H1 (cell line): ENCODE measurements at regions not wholly inside any gene's neighbourhood (a gene's known extent, or its start where the extent isn't known, plus 50 kb on each side); places are given as distances from the start of the nearest gene placed in this dataset.

Experiments
- CTCF ChIA-PET: fragments of 300-600 bp; sonication (Branson Sonifier 250); formaldehyde crosslinking; loops from one replicate; lab custom pipeline; 2021; ENCODE audit not compliant: partially characterized antibody; lab: Charles Lee
- POLR2A ChIA-PET: fragments of 300-600 bp; sonication (Branson Sonifier 250); formaldehyde crosslinking; loops from one replicate; lab custom pipeline; 2021; ENCODE audit warnings: inconsistent platforms; ENCODE audit not compliant: partially characterized antibody; lab: Charles Lee
- DNase-seq, 2 experiments: peaks; one replicate each; pipeline versions ENCODE4 v3.0.0 to v3.0.0-alpha.2; 2010 to 2022; ENCODE audit warnings: low spot score in 2 of 2, low read depth in 1 of 2, mixed read lengths in 1 of 2
- FAIRE-seq: peaks from 2 replicates; lab custom pipeline; 2011; peaks lifted over from hg19 to GRCh38; lab: Jason Lieb, UNC
- H2AFZ ChIP-seq: 2 replicates; pipeline ENCODE4 v1.8.1; 2012; ENCODE audit warnings: low read length, inconsistent platforms
- H2AK5ac ChIP-seq: 2 replicates; pipeline ENCODE4 v1.6.1; 2013; ENCODE audit warnings: low read depth, low read length
- H2BK120ac ChIP-seq: replicated peaks from 2 replicates; pipeline ENCODE3; 2013; ENCODE audit warnings: low read depth, low read length, inconsistent platforms
- H2BK12ac ChIP-seq: 2 replicates; pipeline ENCODE4 v1.6.1; 2013; ENCODE audit warnings: low read depth, low read length
- H2BK15ac ChIP-seq: 2 replicates; pipeline ENCODE4 v1.6.1; 2013; ENCODE audit warnings: low read length
- H2BK20ac ChIP-seq: 2 replicates; pipeline ENCODE4 v1.6.1; 2013; ENCODE audit warnings: low read length
- H2BK5ac ChIP-seq: 2 replicates; pipeline ENCODE4 v1.6.1; 2013; ENCODE audit warnings: low read depth, low read length
- H3K14ac ChIP-seq: 2 replicates; pipeline ENCODE4 v1.6.1; 2013; ENCODE audit warnings: inconsistent platforms; ENCODE audit not compliant: insufficient read length
- H3K18ac ChIP-seq: 2 replicates; pipeline ENCODE4 v1.6.1; 2013; ENCODE audit warnings: low read length; ENCODE audit errors: extremely low read depth
- H3K23ac ChIP-seq: 2 replicates; pipeline ENCODE4 v1.6.1; 2013; ENCODE audit warnings: inconsistent platforms; ENCODE audit not compliant: insufficient read length
- H3K23me2 ChIP-seq: 2 replicates; pipeline ENCODE4 v1.6.1; 2013; ENCODE audit warnings: low read depth, low read length
- H3K27ac ChIP-seq: 2 replicates; pipeline ENCODE4 v1.6.1; 2011; ENCODE audit warnings: low read depth, low read length, inconsistent platforms
- H3K27me3 ChIP-seq, 4 experiments: replicated peaks in 1 of 4; 1 replicate in 1 of 4; 2 replicates in 3 of 4; pipeline versions ENCODE4 v1.6.1 to v1.8.1; 2011 to 2013; ENCODE audit warnings: low read length in 3 of 4, mild to moderate bottlenecking in 3 of 4, inconsistent platforms in 2 of 4, mixed read lengths in 2 of 4, moderate library complexity in 1 of 4; ENCODE audit not compliant: control insufficient read depth in 3 of 4, insufficient read depth in 3 of 4; ENCODE audit errors: extremely low read depth in 1 of 4
- H3K36me3 ChIP-seq, 4 experiments: 2 replicates each; pipeline versions ENCODE4 v1.6.1 to v1.8.1; 2011 to 2013; ENCODE audit warnings: mild to moderate bottlenecking in 4 of 4, low read length in 3 of 4, moderate library complexity in 2 of 4, control low read depth in 1 of 4, inconsistent platforms in 1 of 4; ENCODE audit not compliant: insufficient read depth in 4 of 4, control insufficient read depth in 2 of 4
- H3K4ac ChIP-seq: replicated peaks from 2 replicates; pipeline ENCODE3; 2013; ENCODE audit warnings: low read length, low read depth, mixed read lengths, inconsistent platforms; ENCODE audit not compliant: insufficient read length
- H3K4me1 ChIP-seq, 4 experiments: replicated peaks in 1 of 4; 1 replicate in 1 of 4; 2 replicates in 3 of 4; pipeline versions ENCODE4 v1.6.1 to v1.8.1; 2011 to 2013; ENCODE audit warnings: low read length in 3 of 4, inconsistent platforms in 2 of 4, mixed read lengths in 1 of 4; ENCODE audit not compliant: insufficient read depth in 4 of 4, control insufficient read depth in 3 of 4
- H3K4me2 ChIP-seq, 2 experiments: 2 replicates each; pipeline versions ENCODE4 v1.6.1 to v1.8.1; 2011 to 2013; ENCODE audit warnings: low read depth in 2 of 2, low read length in 2 of 2, control low read depth in 1 of 2, inconsistent platforms in 1 of 2, mild to moderate bottlenecking in 1 of 2; ENCODE audit not compliant: insufficient read depth in 1 of 2
- H3K4me3 ChIP-seq, 4 experiments: fragments of 200-600, 300-600 bp in 1 of 4; sonication (generic), shearing (Covaris generic), sonication (Bioruptor Twin) in 1 of 4; 2 replicates each; pipeline versions ENCODE4 v1.5.1 to v1.8.1; 2011 to 2016; ENCODE audit warnings: low read length in 4 of 4, low read depth in 3 of 4, control low read depth in 2 of 4, inconsistent platforms in 2 of 4, mild to moderate bottlenecking in 2 of 4, mixed read lengths in 1 of 4, moderate library complexity in 1 of 4; ENCODE audit not compliant: insufficient read depth in 2 of 4; ENCODE audit errors: extremely low read depth in 1 of 4
- H3K56ac ChIP-seq: replicated peaks from 2 replicates; pipeline ENCODE3; 2013; ENCODE audit warnings: low read depth, mild to moderate bottlenecking, mixed read lengths, low read length, inconsistent platforms; ENCODE audit not compliant: insufficient read length
- H3K79me1 ChIP-seq: 2 replicates; pipeline ENCODE4 v1.6.1; 2013; ENCODE audit warnings: low read depth, low read length, control low read depth
- H3K79me2 ChIP-seq, 2 experiments: 2 replicates each; pipeline versions ENCODE4 v1.6.1 to v1.8.1; 2012 to 2013; ENCODE audit warnings: low read length in 2 of 2, mild to moderate bottlenecking in 2 of 2, inconsistent platforms in 1 of 2; ENCODE audit not compliant: insufficient read depth in 2 of 2, control insufficient read depth in 1 of 2
- H3K9ac ChIP-seq, 4 experiments: replicated peaks in 1 of 4; 1 replicate in 1 of 4; 2 replicates in 3 of 4; pipeline versions ENCODE4 v1.6.1 to v1.8.1; 2011 to 2013; ENCODE audit warnings: low read depth in 3 of 4, low read length in 3 of 4, control low read depth in 2 of 4, mild to moderate bottlenecking in 2 of 4, moderate library complexity in 2 of 4, inconsistent platforms in 1 of 4; ENCODE audit errors: extremely low read depth in 1 of 4
- H3K9me3 ChIP-seq, 2 experiments: 2 replicates each; pipeline versions ENCODE4 v1.6.1 to v1.8.1; 2012 to 2013; ENCODE audit warnings: mild to moderate bottlenecking in 2 of 2, moderate library complexity in 2 of 2, control low read depth in 1 of 2, inconsistent platforms in 1 of 2, low read depth in 1 of 2, low read length in 1 of 2, mixed read lengths in 1 of 2; ENCODE audit not compliant: insufficient read depth in 2 of 2
- H4K20me1 ChIP-seq, 2 experiments: replicated peaks in 1 of 2; 2 replicates each; pipeline versions ENCODE3 to v1.8.1; 2011 to 2013; ENCODE audit warnings: inconsistent platforms in 2 of 2, low read length in 2 of 2, mild to moderate bottlenecking in 1 of 2; ENCODE audit not compliant: insufficient read depth in 2 of 2, control insufficient read depth in 1 of 2
- H4K5ac ChIP-seq: 2 replicates; pipeline ENCODE4 v1.6.1; 2013; ENCODE audit warnings: low read length, low read depth, mixed read lengths, inconsistent platforms; ENCODE audit not compliant: insufficient read length
- H4K8ac ChIP-seq: 2 replicates; pipeline ENCODE4 v1.8.0; 2013; ENCODE audit warnings: mild to moderate bottlenecking, moderate library complexity, low read length, inconsistent platforms; ENCODE audit not compliant: insufficient read depth; ENCODE audit errors: extremely low read depth
- H4K91ac ChIP-seq: replicated peaks from 2 replicates; pipeline ENCODE3; 2013; ENCODE audit warnings: low read length, mixed read lengths, inconsistent platforms; ENCODE audit not compliant: insufficient read length
- ASH2L ChIP-seq: fragments of 200-600, 300-600 bp; sonication (generic); IDR thresholded peaks from one replicate; pipeline ENCODE4 v1.7.1; 2017; ENCODE audit warnings: low read length
- CBX8 ChIP-seq: fragments of 300-800, 300-1000 bp; sonication (generic); IDR thresholded peaks from 2 replicates; pipeline ENCODE4 v1.7.1; 2016; ENCODE audit warnings: low read depth, low read length, borderline replicate concordance
- EZH2 ChIP-seq: fragments of 200-600 bp; sonication (generic); IDR thresholded peaks from 2 replicates; pipeline ENCODE4 v1.7.1; 2012; ENCODE audit warnings: low read depth, mild to moderate bottlenecking, moderate library complexity, low read length, inconsistent platforms; ENCODE audit not compliant: severe bottlenecking
- FOSL1 ChIP-seq: IDR thresholded peaks from 2 replicates; pipeline ENCODE4 v1.6.1; 2011; ENCODE audit warnings: mild to moderate bottlenecking, low read depth, low read length, moderate library complexity; ENCODE audit not compliant: insufficient read depth
- RNF2 ChIP-seq: fragments of 200-900, 300-1000 bp; sonication (generic); IDR thresholded peaks from 2 replicates; pipeline ENCODE4 v1.7.1; 2016; ENCODE audit warnings: borderline replicate concordance, low read depth, mild to moderate bottlenecking, antibody characterized with exemption, low read length; ENCODE audit not compliant: poor library complexity, severe bottlenecking; ENCODE audit errors: missing control alignments
- SIRT6 ChIP-seq: IDR thresholded peaks from one replicate; pipeline ENCODE4 v1.7.1; 2012; ENCODE audit warnings: low read length, inconsistent platforms
- SIX5 ChIP-seq: IDR thresholded peaks from 2 replicates; pipeline ENCODE4 v1.6.1; 2011; ENCODE audit warnings: mild to moderate bottlenecking, low read depth, low read length
- TAF7 ChIP-seq: optimal IDR thresholded peaks from 2 replicates; pipeline ENCODE3; 2011; ENCODE audit warnings: low read depth, mild to moderate bottlenecking, inconsistent platforms, low read length, moderate library complexity, borderline replicate concordance
- TEAD4 ChIP-seq: IDR thresholded peaks from 2 replicates; pipeline ENCODE4 v1.6.1; 2012; ENCODE audit warnings: low read depth, low read length, inconsistent platforms, mixed read lengths
- WGBS, 2 experiments: shearing (Covaris generic) in 1 of 2; methylation state at CpG; one replicate each; pipeline versions ENCODE4 v1.1.6 to v1.1.7; 2013 to 2015; ENCODE audit warnings: low lambda C conversion rate in 2 of 2, mixed read lengths in 2 of 2, inconsistent platforms in 1 of 2, low coverage in 1 of 2, missing lambda C conversion rate in 1 of 2; ENCODE audit not compliant: insufficient replicate concordance in 2 of 2, insufficient coverage in 1 of 2, insufficient read length in 1 of 2; ENCODE audit errors: extremely low coverage in 1 of 2, missing lambda C conversion rate in 1 of 2; 5-methylcytosine and 5-hydroxymethylcytosine counted together

DNA sequence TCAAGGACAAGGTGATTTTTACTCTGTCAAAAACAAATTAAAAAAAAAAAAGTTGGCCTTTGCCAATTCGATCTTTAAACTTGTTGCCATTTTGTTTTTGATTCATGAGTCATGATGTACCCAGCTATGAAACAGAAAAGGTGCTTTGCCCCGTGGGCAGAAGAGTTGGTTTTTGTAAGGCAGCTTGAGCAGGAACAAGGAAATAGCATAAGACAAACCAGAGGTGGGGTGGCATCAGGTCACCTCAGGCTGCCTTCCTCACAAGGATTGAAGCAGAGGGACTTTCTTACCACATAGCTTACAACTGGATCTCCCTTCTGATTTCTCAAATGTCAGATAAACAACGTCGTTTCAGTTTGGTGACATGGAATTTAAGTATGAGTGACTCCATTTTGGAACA lies 123.8 kb downstream of the ARL4C start:
- FAIRE-seq: no peak
- 89% methylated on average over 4 of the region's 4 CpGs; no CpG with 5 or more reads in 1 of the 2 experiments for WGBS, 2 experiments
- Histone ChIP-seq H3K4me2 (no peak overlapping the region), H4K8ac (no peak overlapping the region), H3K36me3 (no peaks in the 10 kb centered on the region), H3K9ac (no peak overlapping the region), H2BK12ac (no peak overlapping the region), H3K4me1 (peaks cover 3 to 4% (median 4%) of the 10 kb centered on the region in 4 experiments; a peak in 4 of 7 replicates), H3K18ac (no peak overlapping the region), H2AFZ (peak overlapping the region; percentile 68), H2BK5ac (no peak overlapping the region), H3K4me3 (no peak overlapping the region), H2AK5ac (no peak overlapping the region), H4K91ac (no peak overlapping the region), H3K79me2 (no peaks in the 10 kb centered on the region), H3K27ac (no peak overlapping the region), H3K14ac (no peak overlapping the region), H4K20me1 (no peaks in the 10 kb centered on the region), H3K79me1 (no peaks in the 10 kb centered on the region), H3K4ac (no peak overlapping the region), H3K56ac (no peak overlapping the region), H3K27me3 (no peaks in the 10 kb centered on the region; a peak in 2 of 7 replicates), H4K5ac (no peak overlapping the region), H2BK120ac (no peak overlapping the region), H2BK15ac (no peak overlapping the region), H3K23me2 (no peaks in the 10 kb centered on the region), H3K9me3 (no peaks in the 10 kb centered on the region), H3K23ac (no peak overlapping the region), H2BK20ac (no peak overlapping the region)
- TF ChIP-seq SIX5 (no peak), TEAD4 (no peak), ASH2L (no peak), FOSL1 (no peak), EZH2 (no peak), SIRT6 (no peak), CBX8 (no peak), RNF2 (no peak), TAF7 (no peak)
- CTCF ChIA-PET: interaction anchor here (0.7 to 0.9 kb wide), 2 partner anchors 125 to 1487 kb away, joined by 3 to 5 read pairs; no protein-coding TSS in a partner anchor
- POLR2A ChIA-PET: interaction anchor here (0.5 kb wide), 1 partner anchor 262 kb away, joined by 3 read pairs; no protein-coding TSS in a partner anchor
- no peak for DNase-seq
